Peyer's patch (tissue), 4 donors: ENCODE measurements at regions not wholly inside any gene's neighbourhood (a gene's known extent, or its start where the extent isn't known, plus 50 kb on each side); places are given as distances from the start of the nearest gene placed in this dataset.

ENCODE experiments used
- POLR2A ChIP-seq, 2 donors: fragments of 450-650 bp; IDR thresholded peaks; one replicate each; pipeline ENCODE4 v1.5.1; 2017; ENCODE audit warnings: antibody characterized with exemption in 2 of 2, mild to moderate bottlenecking in 2 of 2, moderate library complexity in 2 of 2
- TF ChIP-seq, protein P1 (sequence below), 6 experiments: fragments of 450-650 bp in 4 of 6; fragments of 200-600 bp in 2 of 6; sonication (generic) in 1 of 6; IDR thresholded peaks; one replicate each; pipeline ENCODE4 v1.5.1; 2017 to 2019; ENCODE audit warnings: antibody characterized with exemption in 6 of 6, mild to moderate bottlenecking in 3 of 6, moderate library complexity in 1 of 6

DNA sequence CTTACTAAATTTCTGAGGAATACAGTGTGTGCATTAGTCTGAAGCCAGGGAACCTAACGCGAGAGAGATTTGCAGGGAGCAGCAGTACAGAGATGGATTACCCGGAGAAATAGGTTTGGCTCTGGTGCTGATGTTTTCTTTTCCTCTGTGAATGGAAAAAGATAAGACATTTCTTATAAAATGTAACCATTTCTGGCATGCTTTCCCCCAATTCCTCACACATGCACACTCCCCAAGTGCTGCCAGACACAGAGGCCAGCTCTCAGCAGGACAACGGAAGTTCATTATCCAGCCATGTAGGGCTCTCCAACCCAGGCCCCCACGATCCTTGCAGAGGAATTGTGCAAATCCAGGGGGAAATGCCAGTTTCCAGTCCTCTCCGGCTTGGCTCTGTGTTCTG lies 224.5 kb upstream of the MGAT5 start:
- TF ChIP-seq, protein P1, sequence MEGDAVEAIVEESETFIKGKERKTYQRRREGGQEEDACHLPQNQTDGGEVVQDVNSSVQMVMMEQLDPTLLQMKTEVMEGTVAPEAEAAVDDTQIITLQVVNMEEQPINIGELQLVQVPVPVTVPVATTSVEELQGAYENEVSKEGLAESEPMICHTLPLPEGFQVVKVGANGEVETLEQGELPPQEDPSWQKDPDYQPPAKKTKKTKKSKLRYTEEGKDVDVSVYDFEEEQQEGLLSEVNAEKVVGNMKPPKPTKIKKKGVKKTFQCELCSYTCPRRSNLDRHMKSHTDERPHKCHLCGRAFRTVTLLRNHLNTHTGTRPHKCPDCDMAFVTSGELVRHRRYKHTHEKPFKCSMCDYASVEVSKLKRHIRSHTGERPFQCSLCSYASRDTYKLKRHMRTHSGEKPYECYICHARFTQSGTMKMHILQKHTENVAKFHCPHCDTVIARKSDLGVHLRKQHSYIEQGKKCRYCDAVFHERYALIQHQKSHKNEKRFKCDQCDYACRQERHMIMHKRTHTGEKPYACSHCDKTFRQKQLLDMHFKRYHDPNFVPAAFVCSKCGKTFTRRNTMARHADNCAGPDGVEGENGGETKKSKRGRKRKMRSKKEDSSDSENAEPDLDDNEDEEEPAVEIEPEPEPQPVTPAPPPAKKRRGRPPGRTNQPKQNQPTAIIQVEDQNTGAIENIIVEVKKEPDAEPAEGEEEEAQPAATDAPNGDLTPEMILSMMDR (IDR thresholded peaks at IDR 0.05), result no peak
- TF ChIP-seq POLR2A (IDR thresholded peaks at IDR 0.05), result no peak
